ENCODE measurements at regions not wholly inside any gene's neighbourhood (a gene's known extent, or its start where the extent isn't known, plus 50 kb on each side); places are given as distances from the start of the nearest gene placed in this dataset.

DNA sequence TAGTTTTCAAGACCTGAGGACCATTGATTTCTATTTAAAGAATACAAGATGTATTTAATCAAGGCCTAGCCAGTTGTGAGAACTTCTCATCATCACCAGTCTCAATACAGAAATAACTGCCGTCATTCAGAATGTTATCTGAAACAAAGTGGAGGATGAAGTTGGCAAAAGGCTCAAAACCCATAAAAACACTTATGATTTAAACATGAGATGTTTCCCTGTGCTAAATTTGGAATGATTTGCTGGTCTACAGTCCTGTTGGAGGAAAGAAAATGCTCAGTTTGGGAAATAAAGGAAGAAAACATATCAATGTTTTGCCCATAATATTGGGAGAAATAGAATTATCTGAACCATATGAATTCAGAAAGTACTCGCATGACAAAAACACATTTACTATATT lies 192.2 kb downstream of the ADGRA3 start:
- TF ChIP-seq GLIS3 (CRISPR knock-in tag; IDR thresholded peaks at IDR 0.05) (no peak), ESRRG (CRISPR knock-in tag; IDR thresholded peaks at IDR 0.05) (no peak), ZFP30 (CRISPR knock-in tag; IDR thresholded peaks at IDR 0.05) (no peak), RARB (CRISPR knock-in tag; IDR thresholded peaks at IDR 0.05) (no peak), CSDC2 (CRISPR knock-in tag; IDR thresholded peaks at IDR 0.05) (no peak), OSR1 (CRISPR knock-in tag; IDR thresholded peaks at IDR 0.05) (no peak), ZNF8 (CRISPR knock-in tag; IDR thresholded peaks at IDR 0.05) (no peak), ARNTL (CRISPR knock-in tag; IDR thresholded peaks at IDR 0.05; ENCODE audit: borderline replicate concordance, low read depth) (no peak), TCF4 (CRISPR knock-in tag; IDR thresholded peaks at IDR 0.05; ENCODE audit: borderline replicate concordance) (no peak), ZFP3 (CRISPR knock-in tag; IDR thresholded peaks at IDR 0.05) (no peak), TOX (CRISPR knock-in tag; IDR thresholded peaks at IDR 0.05; ENCODE audit: borderline replicate concordance) (no peak)
- TF ChIP-seq, protein P1, sequence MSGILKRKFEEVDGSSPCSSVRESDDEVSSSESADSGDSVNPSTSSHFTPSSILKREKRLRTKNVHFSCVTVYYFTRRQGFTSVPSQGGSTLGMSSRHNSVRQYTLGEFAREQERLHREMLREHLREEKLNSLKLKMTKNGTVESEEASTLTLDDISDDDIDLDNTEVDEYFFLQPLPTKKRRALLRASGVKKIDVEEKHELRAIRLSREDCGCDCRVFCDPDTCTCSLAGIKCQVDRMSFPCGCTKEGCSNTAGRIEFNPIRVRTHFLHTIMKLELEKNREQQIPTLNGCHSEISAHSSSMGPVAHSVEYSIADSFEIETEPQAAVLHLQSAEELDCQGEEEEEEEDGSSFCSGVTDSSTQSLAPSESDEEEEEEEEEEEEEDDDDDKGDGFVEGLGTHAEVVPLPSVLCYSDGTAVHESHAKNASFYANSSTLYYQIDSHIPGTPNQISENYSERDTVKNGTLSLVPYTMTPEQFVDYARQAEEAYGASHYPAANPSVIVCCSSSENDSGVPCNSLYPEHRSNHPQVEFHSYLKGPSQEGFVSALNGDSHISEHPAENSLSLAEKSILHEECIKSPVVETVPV (CRISPR knock-in tag; IDR thresholded peaks at IDR 0.05): no peak
- TF ChIP-seq, protein P2, sequence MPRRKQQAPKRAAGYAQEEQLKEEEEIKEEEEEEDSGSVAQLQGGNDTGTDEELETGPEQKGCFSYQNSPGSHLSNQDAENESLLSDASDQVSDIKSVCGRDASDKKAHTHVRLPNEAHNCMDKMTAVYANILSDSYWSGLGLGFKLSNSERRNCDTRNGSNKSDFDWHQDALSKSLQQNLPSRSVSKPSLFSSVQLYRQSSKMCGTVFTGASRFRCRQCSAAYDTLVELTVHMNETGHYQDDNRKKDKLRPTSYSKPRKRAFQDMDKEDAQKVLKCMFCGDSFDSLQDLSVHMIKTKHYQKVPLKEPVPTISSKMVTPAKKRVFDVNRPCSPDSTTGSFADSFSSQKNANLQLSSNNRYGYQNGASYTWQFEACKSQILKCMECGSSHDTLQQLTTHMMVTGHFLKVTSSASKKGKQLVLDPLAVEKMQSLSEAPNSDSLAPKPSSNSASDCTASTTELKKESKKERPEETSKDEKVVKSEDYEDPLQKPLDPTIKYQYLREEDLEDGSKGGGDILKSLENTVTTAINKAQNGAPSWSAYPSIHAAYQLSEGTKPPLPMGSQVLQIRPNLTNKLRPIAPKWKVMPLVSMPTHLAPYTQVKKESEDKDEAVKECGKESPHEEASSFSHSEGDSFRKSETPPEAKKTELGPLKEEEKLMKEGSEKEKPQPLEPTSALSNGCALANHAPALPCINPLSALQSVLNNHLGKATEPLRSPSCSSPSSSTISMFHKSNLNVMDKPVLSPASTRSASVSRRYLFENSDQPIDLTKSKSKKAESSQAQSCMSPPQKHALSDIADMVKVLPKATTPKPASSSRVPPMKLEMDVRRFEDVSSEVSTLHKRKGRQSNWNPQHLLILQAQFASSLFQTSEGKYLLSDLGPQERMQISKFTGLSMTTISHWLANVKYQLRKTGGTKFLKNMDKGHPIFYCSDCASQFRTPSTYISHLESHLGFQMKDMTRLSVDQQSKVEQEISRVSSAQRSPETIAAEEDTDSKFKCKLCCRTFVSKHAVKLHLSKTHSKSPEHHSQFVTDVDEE (CRISPR knock-in tag; IDR thresholded peaks at IDR 0.05): no peak
- TF ChIP-seq, protein P3, sequence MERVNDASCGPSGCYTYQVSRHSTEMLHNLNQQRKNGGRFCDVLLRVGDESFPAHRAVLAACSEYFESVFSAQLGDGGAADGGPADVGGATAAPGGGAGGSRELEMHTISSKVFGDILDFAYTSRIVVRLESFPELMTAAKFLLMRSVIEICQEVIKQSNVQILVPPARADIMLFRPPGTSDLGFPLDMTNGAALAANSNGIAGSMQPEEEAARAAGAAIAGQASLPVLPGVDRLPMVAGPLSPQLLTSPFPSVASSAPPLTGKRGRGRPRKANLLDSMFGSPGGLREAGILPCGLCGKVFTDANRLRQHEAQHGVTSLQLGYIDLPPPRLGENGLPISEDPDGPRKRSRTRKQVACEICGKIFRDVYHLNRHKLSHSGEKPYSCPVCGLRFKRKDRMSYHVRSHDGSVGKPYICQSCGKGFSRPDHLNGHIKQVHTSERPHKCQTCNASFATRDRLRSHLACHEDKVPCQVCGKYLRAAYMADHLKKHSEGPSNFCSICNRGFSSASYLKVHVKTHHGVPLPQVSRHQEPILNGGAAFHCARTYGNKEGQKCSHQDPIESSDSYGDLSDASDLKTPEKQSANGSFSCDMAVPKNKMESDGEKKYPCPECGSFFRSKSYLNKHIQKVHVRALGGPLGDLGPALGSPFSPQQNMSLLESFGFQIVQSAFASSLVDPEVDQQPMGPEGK (CRISPR knock-in tag; IDR thresholded peaks at IDR 0.05; ENCODE audit: borderline replicate concordance): no peak
